ENCODE measurements at regions not wholly inside any gene's neighbourhood (a gene's known extent, or its start where the extent isn't known, plus 50 kb on each side); places are given as distances from the start of the nearest gene placed in this dataset.

DNA sequence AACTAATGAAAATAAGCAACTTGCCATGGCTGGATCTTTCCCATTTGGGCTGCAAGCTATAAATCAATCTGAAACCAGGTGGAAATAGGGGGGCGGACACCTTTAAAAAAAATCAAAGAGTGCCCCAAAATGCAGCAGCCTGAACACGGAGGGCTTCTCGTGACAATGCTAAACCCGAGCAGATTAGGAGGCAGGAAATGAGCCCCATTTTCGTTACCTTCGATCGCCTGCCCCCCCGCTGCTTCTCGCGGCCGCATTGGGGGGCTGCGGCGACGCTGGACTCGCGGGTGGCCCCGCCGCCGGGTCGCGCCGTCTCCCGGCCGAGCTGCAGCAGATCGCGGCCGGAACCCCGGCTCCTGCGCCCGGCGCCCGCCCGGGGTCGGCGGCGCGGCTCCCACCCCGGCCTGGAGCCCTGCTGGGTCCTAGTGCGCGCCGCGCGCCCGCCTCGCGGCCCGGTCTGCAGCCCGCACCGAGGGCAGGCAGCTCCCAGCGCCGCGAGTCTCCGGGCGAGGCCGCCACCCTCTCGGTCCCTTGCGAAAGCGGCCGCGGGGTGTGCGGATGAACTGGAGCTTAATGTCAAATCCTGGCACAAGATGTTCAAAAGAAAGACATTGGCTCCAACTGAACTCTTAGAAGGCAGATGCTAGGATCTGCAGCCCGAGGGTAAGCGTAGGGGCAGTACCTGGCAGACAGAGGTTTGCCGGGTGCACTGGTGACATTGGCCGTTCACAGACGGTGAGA, 201.9 kb upstream of the FOXN3 start:
- no peak; the same call in 1 of the 2 replicates for TF ChIP-seq ZFX (IDR thresholded peaks at IDR 0.05)
- TF ChIP-seq, protein P1, sequence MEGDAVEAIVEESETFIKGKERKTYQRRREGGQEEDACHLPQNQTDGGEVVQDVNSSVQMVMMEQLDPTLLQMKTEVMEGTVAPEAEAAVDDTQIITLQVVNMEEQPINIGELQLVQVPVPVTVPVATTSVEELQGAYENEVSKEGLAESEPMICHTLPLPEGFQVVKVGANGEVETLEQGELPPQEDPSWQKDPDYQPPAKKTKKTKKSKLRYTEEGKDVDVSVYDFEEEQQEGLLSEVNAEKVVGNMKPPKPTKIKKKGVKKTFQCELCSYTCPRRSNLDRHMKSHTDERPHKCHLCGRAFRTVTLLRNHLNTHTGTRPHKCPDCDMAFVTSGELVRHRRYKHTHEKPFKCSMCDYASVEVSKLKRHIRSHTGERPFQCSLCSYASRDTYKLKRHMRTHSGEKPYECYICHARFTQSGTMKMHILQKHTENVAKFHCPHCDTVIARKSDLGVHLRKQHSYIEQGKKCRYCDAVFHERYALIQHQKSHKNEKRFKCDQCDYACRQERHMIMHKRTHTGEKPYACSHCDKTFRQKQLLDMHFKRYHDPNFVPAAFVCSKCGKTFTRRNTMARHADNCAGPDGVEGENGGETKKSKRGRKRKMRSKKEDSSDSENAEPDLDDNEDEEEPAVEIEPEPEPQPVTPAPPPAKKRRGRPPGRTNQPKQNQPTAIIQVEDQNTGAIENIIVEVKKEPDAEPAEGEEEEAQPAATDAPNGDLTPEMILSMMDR (conservative IDR thresholded peaks at IDR 0.05): no peak

DNA sequence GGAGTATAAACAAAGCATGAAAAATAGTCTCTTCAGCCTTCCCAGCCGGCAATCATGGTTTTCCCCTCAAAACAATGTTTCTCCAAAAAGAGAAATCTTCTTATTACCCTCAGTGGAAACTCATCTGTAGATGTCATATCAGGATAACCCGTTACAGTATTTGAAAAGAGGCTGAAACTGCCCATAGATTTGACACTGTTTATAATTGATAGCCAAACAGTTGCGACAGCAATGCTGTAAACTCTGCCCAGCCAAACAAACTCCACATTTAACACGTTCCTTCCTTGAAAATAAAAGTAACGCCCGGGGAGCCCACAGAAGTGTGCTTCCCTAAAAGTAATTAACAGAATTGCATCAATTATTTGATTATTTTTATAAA, 201.3 kb upstream of the FOXN3 start:
- H3K27ac ChIP-seq: no peak overlapping the region
- no peak for TF ChIP-seq ZFX (IDR thresholded peaks at IDR 0.05)
- TF ChIP-seq, protein P1 (conservative IDR thresholded peaks at IDR 0.05): no peak

More for the DNA sequence above, 201.9 kb upstream of the FOXN3 start:
- peak overlapping the region; percentile 20; the same call in 1 of the 2 replicates for H3K27ac ChIP-seq

DNA sequence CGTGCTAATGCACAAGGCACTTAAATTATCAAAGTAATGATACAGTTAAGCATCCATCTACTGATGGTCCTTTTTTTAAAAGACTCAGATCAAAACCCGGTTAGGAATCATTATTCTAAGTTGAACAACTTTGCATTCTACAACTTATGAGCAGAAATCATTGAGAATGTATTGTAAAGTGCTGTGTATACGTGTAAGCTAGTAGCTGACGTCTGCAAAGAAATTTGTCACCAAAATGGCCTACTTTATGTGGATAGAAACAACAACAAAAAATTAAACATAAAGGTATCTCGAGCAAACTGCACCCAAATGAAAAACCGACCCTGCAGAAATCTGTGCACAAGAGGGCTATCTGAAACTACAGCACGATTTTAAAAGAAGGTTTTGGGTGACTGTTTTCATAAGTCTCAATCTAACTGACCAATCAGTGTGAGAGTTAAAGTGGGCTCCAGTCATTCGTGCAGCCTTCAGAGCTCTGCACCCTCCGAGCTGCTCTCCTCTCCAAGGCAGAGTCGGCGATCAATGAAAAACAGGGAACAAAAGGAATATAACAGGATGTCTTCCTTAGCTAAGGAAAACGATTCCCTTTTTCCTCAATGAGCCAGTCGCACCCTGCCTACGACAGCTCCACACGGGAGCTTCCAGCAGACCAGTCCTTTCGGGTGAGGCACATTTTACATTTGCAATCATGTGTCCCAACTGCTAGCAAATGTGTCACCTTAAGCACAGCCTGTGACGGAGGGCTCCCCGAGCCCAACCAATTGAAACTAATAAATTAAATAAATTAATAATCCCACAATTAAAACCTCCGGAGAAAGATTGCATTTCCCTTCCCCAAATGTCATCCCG, 200.7 kb upstream of the FOXN3 start:
- H3K27ac ChIP-seq: no peak overlapping the region
- no peak for TF ChIP-seq ZFX (IDR thresholded peaks at IDR 0.05)
- TF ChIP-seq, protein P1 (conservative IDR thresholded peaks at IDR 0.05): no peak

DNA sequence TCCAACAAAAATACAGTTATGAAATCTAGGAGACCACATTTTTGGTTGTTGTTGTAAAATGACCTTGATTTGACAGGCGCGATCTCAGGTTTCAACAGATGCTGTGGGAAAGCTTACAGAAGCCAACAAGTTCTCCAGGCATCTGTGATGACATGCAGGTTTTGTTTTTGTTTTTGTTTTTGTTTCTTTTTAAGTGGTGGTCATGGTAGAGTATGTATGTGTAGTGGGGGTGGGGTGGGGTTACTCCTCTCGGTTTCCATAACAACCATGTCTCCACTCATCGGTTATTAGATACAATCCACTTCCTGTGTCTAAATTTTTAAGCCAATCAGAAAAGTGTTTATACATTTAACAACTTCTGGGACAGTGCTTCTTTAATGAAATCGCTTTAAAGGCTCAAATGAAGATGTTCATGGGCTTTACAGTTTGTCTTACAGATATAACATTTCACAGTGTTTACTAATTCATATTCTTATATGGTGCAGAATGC, 199.9 kb upstream of the FOXN3 start:
- no peak overlapping the region for H3K27ac ChIP-seq
- TF ChIP-seq, protein P1 (conservative IDR thresholded peaks at IDR 0.05): no peak
- no peak for TF ChIP-seq ZFX (IDR thresholded peaks at IDR 0.05)

DNA sequence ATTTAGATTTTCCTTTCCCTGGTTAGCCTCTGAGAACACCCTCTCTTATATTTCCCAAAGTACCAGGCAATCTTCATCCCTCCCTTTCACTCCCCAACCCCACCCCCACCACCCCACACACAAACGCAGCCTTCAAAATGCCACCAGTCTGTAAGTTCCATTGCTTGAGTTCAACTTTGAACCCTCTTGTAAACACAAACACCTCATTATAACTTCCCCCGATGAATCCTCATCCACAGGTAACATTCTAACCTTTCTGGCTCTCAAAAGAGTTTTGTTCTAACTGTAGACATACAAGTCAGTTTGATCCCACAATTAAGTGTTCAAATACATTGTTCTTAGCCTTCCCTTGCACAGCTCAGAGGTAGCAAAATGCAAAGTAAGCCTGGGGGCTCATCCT, 199.4 kb upstream of the FOXN3 start:
- H3K27ac ChIP-seq: no peak overlapping the region

DNA sequence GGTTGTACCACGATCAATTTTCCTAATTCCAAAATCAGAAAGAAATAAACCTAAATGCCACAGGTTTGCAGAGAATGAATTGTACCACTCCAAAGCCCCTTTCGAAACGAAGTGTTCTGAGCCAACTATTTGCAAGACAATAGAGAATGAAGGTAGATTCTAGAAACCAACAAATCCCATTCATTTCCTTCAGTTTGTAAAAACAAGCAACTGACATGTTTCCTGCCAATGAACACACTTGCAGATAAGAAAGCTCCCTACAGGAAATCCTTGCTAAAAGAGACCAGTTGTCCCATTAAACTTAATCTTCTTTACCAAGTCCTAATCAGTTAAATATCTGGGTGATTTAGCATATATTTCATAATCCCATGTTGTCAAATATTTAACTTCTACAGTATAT, 198.4 kb upstream of the FOXN3 start:
- TF ChIP-seq ZFX (IDR thresholded peaks at IDR 0.05): no peak
- TF ChIP-seq, protein P1 (conservative IDR thresholded peaks at IDR 0.05): no peak
- no peak overlapping the region for H3K27ac ChIP-seq

More for the DNA sequence above, 199.4 kb upstream of the FOXN3 start:
- TF ChIP-seq, protein P1 (conservative IDR thresholded peaks at IDR 0.05): no peak
- TF ChIP-seq ZFX (IDR thresholded peaks at IDR 0.05): no peak
